PFSK-1 (cell line): ENCODE measurements at regions not wholly inside any gene's neighbourhood (a gene's known extent, or its start where the extent isn't known, plus 50 kb on each side); places are given as distances from the start of the nearest gene placed in this dataset.

Experiments used
- POLR2AphosphoS5 ChIP-seq: IDR thresholded peaks from 2 replicates; pipeline ENCODE4 v1.6.1; 2012; ENCODE audit warnings: low read depth, mild to moderate bottlenecking, control low read depth, low read length, moderate library complexity
- SIN3A ChIP-seq: IDR thresholded peaks from 2 replicates; pipeline ENCODE4 v1.6.1; 2012; ENCODE audit warnings: mild to moderate bottlenecking, low read length, moderate library complexity, borderline replicate concordance; ENCODE audit not compliant: insufficient read depth
- TF ChIP-seq, protein P1 (sequence below), 2 experiments: IDR thresholded peaks; 2 replicates each; pipeline versions ENCODE4 v1.6.1 to v1.8.0; 2011 to 2012; ENCODE audit warnings: low read depth in 2 of 2, low read length in 2 of 2, control low read depth in 1 of 2, inconsistent platforms in 1 of 2, mild to moderate bottlenecking in 1 of 2, moderate library complexity in 1 of 2; ENCODE audit not compliant: insufficient read depth in 1 of 2

DNA sequence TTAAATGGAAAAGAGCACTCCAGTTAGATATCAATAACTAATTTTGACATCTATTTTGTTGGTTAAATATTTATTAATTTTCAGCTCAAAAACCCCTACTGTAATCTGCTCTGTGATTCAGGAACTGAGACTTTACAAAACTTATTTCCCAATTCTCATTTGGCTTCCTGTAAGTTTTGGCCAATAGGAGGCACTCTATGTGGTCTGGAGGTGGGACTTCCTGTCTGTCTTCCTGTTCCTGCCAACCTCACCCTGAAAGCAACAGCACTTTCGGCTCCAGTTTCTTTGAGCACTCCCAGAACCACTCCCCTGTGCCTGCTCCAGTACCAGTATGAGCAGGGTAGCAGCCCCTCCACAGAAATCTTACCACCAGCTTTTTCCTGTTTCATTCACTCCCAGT lies 1027.0 kb downstream of the VRK1 start:
- no peak for TF ChIP-seq POLR2AphosphoS5
- TF ChIP-seq, protein P1, sequence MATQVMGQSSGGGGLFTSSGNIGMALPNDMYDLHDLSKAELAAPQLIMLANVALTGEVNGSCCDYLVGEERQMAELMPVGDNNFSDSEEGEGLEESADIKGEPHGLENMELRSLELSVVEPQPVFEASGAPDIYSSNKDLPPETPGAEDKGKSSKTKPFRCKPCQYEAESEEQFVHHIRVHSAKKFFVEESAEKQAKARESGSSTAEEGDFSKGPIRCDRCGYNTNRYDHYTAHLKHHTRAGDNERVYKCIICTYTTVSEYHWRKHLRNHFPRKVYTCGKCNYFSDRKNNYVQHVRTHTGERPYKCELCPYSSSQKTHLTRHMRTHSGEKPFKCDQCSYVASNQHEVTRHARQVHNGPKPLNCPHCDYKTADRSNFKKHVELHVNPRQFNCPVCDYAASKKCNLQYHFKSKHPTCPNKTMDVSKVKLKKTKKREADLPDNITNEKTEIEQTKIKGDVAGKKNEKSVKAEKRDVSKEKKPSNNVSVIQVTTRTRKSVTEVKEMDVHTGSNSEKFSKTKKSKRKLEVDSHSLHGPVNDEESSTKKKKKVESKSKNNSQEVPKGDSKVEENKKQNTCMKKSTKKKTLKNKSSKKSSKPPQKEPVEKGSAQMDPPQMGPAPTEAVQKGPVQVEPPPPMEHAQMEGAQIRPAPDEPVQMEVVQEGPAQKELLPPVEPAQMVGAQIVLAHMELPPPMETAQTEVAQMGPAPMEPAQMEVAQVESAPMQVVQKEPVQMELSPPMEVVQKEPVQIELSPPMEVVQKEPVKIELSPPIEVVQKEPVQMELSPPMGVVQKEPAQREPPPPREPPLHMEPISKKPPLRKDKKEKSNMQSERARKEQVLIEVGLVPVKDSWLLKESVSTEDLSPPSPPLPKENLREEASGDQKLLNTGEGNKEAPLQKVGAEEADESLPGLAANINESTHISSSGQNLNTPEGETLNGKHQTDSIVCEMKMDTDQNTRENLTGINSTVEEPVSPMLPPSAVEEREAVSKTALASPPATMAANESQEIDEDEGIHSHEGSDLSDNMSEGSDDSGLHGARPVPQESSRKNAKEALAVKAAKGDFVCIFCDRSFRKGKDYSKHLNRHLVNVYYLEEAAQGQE (IDR thresholded peaks at IDR 0.05; ENCODE audit: insufficient read depth in 1 of 2, low read depth in 2 of 2, low read length in 2 of 2) = no peak
- TF ChIP-seq SIN3A = no peak
